GF-D8 (cell line): ENCODE measurements at regions not wholly inside any gene's neighbourhood (a gene's known extent, or its start where the extent isn't known, plus 50 kb on each side); places are given as distances from the start of the nearest gene placed in this dataset.

ENCODE experiments used
- DNase-seq: peaks from one replicate; lab custom pipeline; 2025; lab: John Stamatoyannopoulos, UW

DNA sequence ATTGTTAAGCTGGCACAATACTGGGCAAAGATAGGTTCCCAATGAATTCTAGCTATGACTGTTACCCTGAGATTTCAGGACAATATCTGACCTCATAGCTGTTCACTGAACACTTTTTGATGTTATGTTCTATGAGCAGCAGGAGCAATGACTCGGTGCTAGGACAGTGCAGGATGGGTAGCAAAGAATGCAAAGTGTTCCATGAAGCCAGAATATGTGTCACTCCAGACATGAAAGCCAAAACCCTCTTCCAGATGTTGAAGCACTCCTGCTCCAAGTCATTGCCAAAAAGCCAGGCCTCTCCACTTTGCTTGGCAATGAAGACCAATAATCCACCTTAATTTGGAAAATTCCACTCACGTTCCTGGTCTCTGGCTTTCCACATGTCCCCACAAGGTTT is 300.9 kb upstream of the CPEB2 start:
- DNase-seq = no peak

- no peak for DNase-seq
These were observed 300.4 kb upstream of the CPEB2 start for GRCh38 chr4:14701896-14702295.

- no peak for DNase-seq
These were observed 293.7 kb upstream of the CPEB2 start for GRCh38 chr4:14708574-14708973.

- no peak for DNase-seq
These were observed 291.0 kb upstream of the CPEB2 start for GRCh38 chr4:14711259-14711658.

DNA sequence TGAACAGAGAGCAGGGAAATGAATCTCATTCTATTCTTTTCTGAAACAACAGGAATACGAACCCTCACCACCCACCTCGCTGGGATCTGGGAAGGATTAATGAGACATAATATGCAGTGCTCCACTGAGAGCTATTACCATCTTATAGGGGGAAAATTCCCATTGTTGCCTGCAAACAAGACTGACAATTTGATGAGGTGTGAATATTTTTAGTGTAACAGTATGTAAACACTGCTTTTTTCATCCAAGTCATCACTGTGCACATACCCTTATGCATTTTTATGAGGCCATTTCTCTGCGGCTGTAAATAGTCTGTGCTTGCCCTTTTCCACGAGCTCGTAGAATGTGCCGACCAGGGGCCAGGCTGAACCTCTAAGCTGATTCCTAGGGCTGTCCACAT is 285.6 kb upstream of the CPEB2 start:
- DNase-seq = no peak

- no peak for DNase-seq
These were observed 283.2 kb upstream of the CPEB2 start for GRCh38 chr4:14719053-14719452.

- DNase-seq = no peak
These were observed 275.8 kb upstream of the CPEB2 start for GRCh38 chr4:14726441-14726840.

DNA sequence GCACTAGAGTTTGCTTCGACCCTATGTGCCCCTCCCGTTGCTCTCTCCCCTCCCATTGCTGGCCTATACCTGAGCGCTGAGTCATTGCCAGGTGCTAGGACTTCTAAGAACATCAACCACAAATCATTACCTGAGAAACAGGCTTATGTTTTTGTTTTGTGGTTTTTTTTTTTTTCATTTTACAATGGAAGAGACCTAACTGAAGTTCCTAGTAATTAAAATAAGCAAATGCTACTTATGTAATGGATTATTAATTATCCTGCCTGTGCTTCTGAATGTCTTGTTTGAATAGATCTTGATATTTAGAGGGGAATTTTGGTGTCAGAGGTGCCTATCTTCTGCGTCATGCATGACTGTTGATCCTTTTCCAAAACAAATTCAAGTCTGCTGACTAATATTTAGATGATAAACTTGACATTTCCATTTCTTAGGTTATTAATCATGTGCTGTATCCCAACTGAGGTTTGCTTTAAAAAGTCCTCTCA is 275.4 kb upstream of the CPEB2 start:
- DNase-seq = no peak

- no peak for DNase-seq
These were observed 272.8 kb upstream of the CPEB2 start for GRCh38 chr4:14729282-14730000.

DNA sequence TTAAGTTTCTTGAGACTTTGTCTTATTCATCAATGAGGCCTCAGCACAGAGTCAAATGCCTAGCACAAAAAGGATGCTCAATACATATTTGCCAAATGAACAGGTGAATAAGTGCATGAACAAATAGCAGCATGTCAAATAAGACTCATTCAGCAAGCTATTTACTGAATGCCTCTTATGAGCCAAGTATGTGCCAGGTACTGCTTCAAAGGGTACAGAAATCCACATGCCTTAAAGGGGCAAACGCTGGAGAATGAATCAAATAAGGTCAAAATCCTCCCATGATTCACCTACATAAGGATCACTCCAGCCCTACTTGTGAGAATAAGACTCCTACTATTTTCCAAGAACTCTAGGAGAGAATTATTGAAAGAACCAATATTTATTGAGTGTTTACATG is 260.2 kb upstream of the CPEB2 start:
- DNase-seq = no peak

GRCh38 chr4:14743172-14743571 is 259.1 kb upstream of the CPEB2 start:
- DNase-seq = no peak

- no peak for DNase-seq
These were observed 258.7 kb upstream of the CPEB2 start for GRCh38 chr4:14743601-14744000.

DNA sequence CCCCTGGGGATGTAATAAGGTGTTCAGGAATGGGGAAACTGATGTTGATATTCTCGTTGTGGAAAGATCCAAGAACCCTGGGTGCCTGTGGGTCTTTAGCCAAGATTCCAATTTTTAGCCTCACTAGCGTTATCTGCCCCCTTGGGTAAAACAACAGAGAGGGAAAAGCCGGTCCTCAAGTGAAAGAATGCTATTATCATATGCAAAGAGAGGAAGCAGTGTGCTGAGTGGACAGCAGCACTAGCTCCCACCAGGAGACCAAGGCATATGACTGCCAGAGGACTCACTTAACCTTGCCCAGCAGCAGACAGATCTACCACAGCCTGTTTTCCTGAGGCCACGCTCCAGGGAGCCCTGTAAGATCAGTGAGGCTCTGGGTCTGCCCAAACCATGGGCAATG is 257.9 kb upstream of the CPEB2 start:
- DNase-seq = no peak

DNA sequence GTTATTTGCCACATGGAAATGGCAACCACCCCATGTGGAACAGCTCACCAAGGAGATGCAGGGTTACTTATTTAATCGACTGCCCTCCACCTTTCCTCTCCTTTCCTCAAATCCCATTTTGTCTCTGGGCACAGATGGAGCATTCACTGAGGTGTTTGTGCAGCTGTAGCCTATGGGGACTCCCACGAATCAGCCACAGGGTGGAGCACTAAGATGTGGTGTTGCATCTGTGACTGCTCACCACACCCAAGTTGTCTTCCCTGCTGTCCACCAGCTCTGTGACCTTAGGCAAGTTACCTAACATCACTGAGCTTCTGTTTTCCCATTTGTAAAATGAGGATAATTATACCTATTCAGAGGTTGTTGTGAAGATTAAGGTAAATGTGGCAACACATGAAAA is 252.4 kb upstream of the CPEB2 start:
- no peak for DNase-seq

DNA sequence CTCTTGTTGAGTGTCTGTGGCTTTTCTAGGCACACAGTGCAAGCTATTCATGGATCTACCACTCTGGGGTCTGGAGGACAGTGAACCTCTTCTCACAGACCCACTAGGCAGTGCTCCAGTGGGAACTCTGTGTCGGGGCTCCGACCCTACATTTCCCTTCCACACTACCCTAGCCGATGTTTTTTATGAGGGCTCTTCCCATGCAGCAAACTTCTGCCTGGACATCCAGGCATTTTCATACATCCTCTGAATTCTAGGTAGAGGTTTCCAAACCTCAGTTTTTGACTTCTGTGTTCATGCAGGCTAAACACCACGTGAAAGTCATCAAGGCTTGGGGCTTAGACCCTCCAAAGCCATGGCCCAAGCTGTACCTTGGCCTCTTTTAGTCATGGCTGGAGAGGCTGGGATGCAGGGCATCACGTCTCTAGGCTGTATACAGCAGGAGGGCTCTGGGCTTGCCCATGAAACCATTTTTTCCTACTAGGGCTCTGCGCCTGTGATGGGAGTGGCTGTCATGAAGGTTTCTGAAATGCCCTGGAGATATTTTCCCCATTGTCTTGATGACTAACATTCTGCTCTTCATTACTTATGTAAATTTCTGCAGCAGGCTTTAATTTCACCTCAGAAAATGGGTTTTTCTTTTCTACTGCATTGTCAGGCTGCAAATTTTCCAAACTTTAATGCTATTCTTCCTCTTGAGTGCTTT is 249.8 kb upstream of the CPEB2 start:
- DNase-seq = no peak

- no peak for DNase-seq
These were observed 235.1 kb upstream of the CPEB2 start for GRCh38 chr4:14767142-14767541.

GRCh38 chr4:14768449-14768848 is 233.8 kb upstream of the CPEB2 start:
- no peak for DNase-seq

DNA sequence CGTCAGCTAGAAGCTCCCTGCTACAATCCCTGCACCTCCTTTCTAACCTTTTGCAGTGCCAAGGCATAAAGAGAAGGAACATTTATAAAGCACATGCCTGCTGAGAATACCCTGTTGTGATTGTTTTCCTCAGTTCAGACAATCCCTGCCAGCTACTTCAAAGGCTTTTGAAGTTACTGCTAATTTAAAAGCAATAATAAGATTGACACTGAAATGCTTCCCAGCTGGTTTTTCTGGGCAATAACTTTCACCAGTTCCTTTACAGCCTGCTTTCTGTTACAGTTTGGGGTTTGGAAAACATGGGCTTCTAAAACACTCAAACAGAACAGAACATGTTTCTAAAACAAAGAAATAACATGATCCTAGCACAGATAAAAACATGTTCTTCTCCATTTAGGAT is 232.3 kb upstream of the CPEB2 start:
- no peak for DNase-seq

- no peak for DNase-seq
These were observed 231.2 kb upstream of the CPEB2 start for GRCh38 chr4:14771094-14771493.

DNA sequence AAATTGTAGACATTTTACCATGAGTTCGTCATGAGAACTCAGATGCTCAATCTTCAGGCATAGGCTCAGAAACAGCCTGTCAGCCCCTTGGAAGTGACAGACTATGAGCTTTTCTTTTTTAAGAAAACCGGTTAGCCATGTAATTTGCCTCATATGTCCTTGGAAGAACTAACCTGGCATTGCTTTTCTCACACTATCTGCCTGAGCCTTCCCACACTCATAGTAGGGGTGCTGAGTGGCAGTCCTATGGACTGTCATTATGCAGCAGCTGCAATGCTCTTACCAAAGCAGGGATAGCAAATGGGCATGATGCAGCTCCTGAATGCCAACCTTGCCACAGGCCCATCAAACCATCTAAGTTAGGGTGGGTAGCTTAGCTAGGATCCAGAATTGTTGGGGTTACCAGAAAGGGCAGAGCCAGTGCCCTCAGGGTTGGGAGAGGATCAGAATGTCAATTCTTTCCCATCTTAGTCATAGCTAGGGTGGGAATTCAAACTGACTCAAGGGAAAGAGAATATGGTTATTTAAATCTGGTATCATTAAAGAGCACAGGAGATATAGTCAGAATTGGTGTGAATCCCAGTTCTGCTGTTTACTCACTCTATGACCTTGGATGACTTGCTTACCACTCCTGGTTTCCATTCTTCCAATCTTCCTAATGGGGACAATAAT is 230.6 kb upstream of the CPEB2 start:
- DNase-seq = no peak

DNA sequence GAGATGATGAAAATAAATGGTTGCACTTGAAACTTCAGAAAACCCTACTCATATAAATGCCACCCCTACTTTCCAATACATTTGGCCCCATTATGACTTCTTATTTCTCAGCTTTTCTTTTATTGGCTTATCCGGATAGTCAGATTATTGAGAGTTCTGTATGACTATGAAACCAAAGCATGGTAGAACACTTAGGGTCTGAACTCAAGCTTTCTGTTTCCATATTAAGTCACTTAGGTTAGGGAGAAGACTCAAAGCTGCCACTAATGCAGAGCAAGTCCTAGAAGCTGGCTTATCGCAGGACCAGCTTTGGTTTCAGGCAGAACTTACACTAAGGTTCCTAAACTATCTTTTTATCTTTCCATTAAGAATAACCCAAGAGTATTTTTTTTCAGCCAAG is 229.9 kb upstream of the CPEB2 start:
- DNase-seq = no peak

GRCh38 chr4:14783011-14783877 is 219.0 kb upstream of the CPEB2 start:
- no peak for DNase-seq
